Urothelium cell line (cell line): ENCODE measurements at regions not wholly inside any gene's neighbourhood (a gene's known extent, or its start where the extent isn't known, plus 50 kb on each side); places are given as distances from the start of the nearest gene placed in this dataset.
"Not testable (repeated sequence)": the region's sequence is repeated elsewhere in the genome, so short reads cannot be mapped to it uniquely, and the experiment has no call there.

Source experiments
- DNase-seq: peaks from one replicate; pipeline ENCODE4 v3.0.0; 2011; ENCODE audit warnings: low spot score, mixed read lengths
- FAIRE-seq: peaks from 2 replicates; lab custom pipeline; 2011; peaks lifted over from hg19 to GRCh38; lab: Jason Lieb, UNC

DNA sequence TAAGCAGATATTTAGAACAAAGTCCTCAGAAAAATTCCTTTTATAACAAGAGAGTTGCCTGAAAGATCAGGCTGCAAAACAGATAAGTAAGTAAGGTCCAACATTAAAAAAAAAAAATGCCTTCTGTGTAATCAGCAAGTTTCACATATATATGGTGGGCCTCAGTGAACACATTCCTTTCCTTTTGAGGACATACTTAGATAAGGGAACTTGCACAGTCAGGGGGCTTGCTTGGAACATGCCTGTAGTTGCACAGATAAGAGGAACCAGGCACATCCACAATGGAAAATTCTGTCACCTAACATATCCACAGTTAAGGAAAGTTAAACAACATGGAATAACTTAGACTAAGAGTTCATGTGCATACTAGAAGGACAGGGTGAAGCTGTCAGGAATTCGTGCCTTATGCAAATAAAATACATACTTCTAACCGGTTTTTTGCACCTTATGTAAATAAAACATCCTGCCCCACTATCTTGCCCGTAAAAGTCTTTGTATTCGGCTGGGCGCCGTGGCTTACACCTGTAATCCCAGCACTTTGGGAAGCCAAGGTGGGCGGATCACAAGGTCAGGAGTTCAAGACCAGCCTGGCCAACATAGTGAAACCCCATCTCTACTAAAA lies 257.3 kb downstream of the ZNF33B start:
- FAIRE-seq: peak; percentile 46
- no peak for DNase-seq

DNA sequence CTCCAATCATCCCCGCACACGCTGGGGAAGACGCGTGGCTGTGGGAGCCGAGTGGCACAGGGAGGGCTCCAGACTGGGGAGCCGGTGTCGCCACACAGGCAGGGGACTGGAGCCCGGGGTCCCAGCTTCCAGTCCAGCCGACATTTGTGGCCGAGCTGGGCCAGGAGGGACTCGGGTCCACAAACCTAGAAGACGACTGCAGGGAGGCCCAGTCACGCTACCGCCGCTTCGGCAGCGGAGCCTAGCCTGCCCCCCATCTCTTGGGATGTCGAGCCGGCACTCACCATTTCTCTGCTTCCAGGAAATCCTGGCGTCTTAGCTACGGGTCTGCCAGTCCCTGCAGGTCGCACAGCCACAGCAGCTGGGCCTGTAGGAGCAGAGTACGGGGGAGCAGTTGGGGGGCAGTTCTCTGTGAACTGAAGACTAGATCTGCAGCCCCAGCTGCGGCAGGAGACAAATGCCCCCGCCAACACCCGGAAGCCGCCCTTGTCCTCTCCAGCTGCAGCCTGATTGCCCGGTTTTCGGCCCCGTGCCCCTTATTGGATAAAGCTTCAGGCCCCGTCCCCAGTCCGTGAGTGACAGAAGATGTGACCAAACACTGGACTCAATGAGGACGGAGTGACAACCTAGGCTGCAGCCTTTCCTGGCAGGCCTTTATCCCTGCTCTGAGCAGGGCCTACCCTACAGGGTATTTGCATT lies 270.7 kb downstream of the ZNF33B start:
- peak; percentile 97 for DNase-seq
- FAIRE-seq: peak; percentile 88

DNA sequence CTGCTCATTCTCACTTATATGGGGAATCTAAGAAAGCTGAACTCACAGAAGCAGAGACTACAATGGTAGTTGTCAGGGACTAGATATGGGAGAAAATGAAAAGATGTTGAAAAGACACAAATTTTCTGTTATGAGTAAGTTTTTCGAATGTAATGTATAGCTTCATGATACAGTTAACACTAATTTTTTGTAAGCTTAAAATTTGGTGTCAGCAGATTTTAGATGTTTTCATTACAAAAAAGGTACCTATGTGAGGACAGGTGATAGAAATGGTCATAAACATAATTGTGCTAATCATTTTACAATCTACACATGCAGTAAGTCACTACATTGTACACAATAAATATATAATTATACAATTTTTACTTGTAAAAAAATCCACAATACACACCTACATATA lies 286.6 kb downstream of the ZNF33B start:
- no peak for FAIRE-seq

DNA sequence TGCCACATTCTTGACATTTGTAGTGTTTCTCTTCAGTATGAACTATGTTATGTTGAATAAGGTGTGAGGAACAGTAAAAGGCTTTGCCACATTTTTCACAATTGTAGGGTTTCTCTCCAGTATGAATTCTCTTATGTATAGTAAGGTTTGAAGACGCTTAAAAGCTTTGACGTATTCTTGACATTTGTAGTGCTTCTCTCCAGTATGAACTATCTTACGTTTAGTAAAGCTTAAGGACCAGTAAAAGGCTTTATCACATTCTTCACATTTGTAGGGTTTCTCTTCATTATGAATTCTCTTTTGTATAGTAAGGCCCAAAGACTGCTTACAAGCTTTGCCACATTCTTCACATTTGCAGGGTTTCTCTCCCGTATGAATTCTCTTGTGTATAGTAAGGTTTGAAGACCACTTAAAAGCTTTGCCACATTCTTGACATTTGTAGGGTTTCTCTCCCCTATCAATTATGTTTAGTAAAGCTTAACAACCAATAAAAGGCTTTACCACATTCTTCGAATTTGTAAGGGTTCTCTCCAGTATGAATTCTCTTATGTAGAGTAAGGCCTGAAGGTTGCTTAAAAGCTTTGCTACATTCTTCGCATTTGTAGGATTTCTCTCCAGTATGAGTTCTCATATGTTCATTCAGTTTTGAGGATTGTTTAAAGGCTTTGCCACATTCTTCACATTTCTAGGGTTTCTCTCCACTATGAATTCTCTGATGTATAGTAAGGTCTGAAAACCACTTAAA lies 301.6 kb downstream of the ZNF33B start:
- not testable (repeated sequence) for FAIRE-seq, DNase-seq

More for the DNA sequence above, 286.6 kb downstream of the ZNF33B start:
- DNase-seq: no peak

DNA sequence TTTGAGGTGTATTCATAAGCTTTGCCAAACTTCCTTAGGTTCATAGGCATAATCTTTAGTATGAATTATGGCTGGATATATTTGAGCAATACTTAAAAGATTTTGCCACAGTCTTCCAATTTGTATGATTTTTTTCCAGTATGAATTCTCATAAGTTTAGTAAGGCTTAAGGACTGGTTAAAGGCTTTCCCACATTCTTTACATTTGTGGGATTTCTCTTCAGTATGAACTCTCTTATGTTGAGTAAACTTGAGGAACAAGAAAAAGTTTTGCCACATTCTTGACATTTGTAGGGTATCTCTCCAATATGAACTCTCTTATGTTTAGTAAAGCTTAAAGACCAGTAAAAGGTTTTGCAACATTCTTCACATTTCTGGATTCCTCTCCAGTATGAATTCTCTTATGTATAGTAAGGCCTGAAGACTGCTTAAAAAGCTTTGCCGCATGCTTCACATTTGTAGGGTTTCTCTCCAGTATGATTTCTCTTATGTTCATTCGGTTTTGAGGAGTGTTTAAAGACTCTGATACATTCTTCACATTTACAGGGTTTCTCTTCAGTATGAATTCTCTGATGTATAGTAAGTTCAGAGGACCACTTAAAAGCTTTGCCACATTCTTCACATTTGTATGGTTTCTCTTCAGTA lies 302.6 kb downstream of the ZNF33B start:
- DNase-seq, FAIRE-seq: not testable (repeated sequence)

DNA sequence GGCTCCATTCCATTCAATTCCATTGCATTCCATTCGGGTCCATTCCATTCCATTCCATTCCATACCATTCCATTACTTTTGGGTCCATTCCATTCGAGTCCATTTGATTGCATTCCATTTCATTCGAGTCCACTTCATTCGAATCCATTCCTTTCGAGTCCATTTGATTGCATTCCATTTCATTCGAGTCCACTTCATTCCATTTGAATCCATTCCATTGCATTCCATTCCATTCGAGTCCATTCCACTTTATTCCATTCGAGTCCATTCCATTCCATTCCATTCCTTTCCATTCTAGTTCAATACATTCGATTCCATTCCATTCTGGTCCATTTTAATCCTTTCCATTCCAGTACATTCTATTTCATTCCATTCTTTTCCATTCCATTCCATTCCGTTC lies 334.0 kb downstream of the ZNF33B start:
- FAIRE-seq (no peak), DNase-seq (no peak)

DNA sequence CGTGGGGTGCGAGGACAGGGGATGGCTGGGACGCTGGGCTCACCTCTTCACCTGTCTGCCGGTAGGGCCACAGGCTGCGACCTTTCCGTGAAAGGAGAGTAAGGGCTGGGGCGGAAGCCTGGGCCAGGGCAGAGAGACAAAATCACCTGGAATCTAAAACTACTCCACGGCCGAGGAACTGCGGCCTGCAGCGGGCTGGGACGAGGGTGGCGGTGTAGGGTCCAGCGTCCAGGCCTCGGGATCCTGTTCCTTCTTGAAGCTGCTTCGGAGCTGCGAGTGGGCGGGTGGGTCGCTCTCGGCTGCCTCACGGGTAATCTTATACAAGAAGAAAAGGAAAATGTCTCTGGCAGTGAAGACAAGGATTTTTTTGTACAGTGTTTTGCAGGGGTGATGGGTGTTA lies 356.5 kb downstream of the ZNF33B start:
- not testable (repeated sequence) for FAIRE-seq

DNA sequence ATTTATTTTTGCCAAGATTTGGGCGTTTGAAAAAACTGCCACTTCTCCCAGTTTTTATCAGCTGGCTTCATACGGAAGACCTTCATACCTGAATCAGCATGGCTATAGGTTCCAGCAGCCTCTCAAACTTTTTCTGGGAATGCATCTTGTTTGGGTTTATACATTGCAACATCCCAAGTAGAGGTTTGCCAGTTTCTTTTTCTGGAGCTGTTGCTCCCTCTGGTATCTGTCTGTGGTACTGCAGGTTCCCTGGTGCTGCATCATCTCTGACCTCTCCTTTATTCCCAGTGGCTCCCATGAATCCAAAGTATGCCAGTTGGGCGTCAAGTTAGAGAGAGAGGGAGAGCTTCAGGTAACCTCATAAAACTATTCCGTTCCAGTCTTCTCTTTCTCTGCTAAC lies 368.6 kb downstream of the ZNF33B start:
- not testable (repeated sequence) for DNase-seq, FAIRE-seq

More for the DNA sequence above, 356.5 kb downstream of the ZNF33B start:
- DNase-seq: not testable (repeated sequence)

DNA sequence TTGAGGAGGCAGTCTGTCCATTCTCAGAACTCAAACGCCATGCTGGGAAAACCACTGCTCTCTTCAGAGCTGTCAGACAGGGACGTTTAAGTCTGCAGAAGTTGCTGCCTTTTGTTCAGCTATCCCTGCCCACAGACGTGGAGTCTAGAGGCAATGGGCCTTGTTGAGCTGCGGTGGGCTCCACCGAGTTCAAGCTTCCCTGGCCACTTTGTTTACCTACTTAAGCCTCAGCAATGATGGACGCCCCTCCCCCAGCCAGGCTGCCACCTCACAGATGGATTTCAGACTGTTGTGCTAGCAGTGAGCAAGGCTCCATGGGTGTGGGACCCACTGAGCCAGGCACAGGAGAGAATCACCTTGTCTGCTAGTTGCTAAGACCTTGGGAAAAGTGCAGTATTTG lies 375.1 kb downstream of the ZNF33B start:
- FAIRE-seq, DNase-seq: not testable (repeated sequence)

DNA sequence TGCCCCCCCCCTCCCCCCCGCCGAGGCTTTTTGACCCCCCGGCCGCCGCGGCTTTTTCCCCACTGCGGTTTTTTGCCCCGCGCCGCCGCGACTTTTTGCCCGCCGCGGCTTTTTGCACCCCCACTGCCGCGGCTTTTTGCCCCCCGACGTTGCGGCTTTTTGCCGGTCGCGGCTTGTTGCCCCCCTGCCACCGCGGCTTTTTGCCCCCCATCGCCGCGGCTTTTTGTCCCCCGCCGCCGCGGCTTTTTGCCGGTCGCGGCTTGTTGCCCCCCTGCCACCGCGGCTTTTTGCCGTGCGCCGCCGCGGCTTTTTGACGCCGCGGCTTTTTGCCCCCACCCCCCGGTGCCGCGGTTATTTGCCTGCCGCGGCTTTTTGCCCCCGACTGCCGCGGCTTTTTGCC lies 395.4 kb downstream of the ZNF33B start:
- not testable (repeated sequence) for DNase-seq

DNA sequence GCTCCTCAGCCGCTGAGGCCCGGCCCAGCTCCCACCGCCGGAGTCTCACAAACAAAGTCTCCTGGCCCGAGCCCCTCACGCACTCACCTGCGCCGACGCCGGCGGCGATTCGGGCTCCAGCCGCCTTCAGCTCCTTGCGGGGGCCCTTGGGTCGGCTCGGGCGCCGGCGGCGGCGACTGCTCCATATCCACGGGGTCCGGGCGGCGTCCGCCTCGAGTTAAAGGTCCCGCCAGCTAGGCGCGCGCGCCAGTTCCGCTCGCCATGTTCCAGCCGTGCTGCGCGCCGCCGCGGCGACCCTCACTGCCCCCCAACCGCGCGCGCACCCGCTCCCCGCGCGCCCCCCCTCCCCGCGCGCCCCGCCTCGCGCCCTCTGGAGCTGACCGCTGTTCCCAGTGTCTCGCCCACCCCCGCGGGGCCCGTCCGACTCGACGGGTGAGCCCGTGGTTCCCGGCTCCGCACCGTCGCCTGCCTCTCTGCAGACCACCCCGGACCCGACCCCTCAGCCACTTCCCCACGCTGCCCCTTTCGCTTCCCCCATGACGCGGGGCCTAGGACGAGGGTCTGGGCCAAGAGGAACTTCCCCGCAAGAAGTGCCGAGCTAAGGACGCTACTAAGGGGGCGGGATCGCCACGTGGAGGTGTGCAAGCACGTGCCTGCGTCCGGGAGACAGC lies 396.1 kb downstream of the ZNF33B start:
- DNase-seq (peak; percentile 25), FAIRE-seq (no peak)

More for the DNA sequence above, 395.4 kb downstream of the ZNF33B start:
- not testable (repeated sequence) for FAIRE-seq

DNA sequence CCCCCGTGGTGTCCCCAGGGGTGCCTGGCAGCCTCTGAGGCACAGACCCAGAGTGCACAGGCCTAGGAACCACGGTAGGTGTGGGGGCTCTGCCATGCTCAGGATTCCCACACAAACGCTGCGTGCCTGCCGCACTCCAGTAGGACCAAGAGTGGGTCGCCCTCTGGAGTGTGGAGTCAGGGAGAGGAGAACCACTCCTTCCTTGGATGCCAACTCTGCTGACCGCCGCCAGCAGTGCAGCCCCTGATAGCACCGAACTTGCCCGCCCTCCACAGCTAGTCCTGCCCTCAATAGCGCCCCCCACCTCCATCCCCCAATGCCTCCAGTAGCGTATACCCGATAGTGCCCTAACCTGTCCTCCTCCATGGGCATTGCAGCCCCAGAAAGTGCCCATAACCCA lies 402.0 kb downstream of the ZNF33B start:
- FAIRE-seq, DNase-seq: not testable (repeated sequence)

DNA sequence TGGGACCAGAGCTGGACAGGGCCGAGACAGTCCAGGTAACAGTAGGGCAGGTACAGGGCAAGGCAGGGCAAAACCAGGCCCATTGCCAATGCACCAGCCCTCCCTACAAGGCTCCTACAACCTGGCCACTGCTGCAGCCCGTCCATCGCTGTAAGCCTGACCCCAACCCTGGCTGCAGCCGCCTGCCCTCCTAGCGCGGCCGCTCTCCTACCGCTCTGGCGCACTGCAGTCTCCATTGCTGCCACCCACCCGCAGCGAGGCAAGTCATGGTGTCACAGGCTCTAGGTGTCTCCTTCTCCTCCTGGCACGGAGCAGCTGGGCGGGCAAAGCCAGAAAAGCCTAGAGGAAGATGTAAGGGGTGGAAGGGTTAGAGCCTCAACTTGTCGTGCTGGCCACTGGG lies 402.6 kb downstream of the ZNF33B start:
- DNase-seq, FAIRE-seq: not testable (repeated sequence)

DNA sequence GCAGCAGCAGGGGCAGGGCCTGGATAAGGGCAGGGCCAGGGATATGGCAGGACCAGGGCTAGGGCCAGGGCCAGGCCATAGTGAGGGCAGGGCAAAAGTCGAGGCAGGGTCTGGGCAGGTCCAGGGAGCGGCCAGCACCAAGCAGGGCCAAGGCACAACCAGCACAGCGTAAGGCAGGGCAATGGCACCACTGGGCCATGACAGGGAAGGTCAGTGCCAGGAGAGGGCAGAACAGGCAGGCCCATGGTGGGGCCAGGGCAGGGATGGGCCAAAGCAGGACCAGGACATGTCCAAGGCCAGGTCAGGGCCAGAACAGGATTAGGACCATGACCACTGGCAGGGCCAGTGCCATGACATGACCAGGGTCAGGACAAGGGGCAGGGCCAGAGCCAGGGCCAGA lies 403.1 kb downstream of the ZNF33B start:
- peak; percentile 17 for FAIRE-seq
- DNase-seq: not testable (repeated sequence)

DNA sequence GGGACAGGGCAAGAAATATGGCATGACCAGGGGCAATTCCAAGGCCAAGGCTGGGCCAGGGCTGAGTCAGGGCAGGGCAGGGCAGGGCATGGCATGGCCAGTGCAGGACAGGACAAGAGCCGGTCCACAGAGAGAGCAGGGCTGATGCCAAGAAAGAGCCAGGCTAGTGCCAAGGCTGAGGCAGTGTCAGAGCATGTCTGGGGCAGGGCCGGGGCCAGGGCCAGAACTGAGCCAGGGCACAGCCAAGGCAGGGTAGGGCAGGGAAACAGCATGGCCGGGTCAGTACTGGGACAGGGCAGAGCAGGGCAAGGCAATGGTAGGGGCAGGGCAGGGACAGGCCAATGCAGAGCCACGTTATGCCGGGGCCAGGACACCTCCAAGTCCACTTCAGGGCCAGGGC lies 403.9 kb downstream of the ZNF33B start:
- not testable (repeated sequence) for DNase-seq, FAIRE-seq

DNA sequence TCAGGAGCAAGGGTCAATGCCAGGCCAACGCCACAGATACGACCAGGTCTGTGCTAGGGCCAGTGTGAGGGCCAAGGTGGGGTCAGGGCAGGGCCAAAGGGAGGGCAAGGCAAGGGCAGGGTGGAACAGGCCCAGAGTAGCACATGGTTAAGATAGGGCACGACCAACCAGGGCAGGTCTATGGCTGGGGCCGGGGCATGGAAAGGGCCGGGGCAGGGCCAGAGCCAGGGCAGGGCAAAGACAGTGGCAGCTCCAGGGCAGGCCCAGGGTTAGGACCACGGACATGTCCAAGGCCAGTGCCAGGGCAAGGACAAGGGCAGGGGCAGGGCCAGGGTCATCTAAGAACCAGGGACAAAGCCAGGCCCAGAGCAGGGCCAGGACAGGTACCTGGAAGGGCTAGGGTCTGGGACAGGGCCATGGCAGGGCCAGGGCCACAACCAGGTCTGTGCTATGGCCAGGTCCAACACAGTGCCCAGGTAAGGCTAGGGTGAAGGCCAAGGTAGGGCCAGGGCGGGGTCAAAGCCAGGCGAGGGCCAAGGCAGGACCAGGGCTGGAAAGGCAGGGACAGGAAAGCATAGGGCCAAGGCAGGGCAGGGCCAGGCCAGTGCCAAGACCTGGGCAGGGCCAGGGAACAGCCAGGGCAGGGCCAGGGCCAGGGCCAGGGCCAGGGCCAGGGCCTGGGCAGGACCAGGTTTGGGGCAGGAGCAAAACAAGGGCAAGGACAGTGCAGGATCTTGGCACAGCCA lies 404.7 kb downstream of the ZNF33B start:
- FAIRE-seq: peak; percentile 97
- not testable (repeated sequence) for DNase-seq

DNA sequence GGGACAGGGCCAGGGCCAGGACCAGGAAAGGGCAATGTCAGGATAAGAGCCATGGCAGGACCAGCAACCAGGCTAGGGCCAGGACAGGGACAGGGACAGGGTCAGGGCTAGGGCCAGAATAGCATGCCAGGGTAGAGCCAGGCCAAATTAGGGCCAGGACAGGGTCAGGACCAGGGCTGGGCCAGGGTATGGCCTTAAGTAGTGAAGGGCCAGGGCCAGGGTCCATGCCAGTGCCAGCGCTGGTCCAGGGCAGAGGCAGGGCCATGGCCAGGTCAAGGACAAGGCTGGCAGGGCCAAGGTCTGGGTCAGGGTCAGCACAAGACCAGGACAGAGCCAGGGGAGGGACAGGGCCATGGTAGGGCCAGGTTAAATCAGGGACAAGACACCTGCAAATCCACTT lies 405.4 kb downstream of the ZNF33B start:
- DNase-seq, FAIRE-seq: not testable (repeated sequence)

DNA sequence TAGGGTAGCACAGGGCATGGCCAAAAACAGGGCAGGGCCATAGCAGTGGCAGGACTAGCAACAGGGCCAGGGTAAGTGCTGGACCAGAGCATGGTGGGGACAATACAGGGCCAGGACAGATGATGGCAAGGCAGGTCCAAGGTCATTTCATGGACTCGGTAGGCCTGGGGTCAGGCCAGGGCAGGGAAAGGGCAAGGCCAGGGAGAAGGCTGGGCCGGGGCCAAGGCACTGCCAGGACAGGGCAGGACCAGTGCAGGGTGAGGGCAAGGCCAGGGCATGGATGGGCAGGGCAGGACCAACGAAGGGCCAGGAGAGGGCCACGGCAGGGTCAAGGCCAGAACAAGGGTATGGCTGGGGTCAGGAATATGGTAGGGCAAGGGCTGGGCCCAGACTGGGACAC lies 407.6 kb downstream of the ZNF33B start:
- DNase-seq, FAIRE-seq: not testable (repeated sequence)

DNA sequence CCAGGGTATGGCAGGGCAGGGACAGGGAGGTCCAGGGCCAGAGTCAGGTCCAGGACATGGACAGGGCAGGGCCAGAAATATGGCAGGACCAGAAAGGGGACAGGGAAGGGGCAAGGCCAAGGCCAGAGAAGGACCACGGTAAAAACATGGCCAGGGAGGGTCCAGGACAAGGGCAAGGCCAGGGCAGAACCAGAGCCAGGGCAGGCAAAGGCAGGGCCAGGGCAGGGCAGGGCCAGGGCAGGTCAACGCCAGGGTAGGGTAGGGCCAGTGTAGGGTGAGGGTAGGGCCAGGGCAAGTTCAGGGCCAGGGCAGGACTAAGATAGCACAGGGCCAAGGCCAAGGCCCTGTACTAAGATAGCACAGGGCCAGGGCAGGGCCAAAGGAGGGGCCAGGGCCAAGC lies 408.3 kb downstream of the ZNF33B start:
- DNase-seq, FAIRE-seq: not testable (repeated sequence)

DNA sequence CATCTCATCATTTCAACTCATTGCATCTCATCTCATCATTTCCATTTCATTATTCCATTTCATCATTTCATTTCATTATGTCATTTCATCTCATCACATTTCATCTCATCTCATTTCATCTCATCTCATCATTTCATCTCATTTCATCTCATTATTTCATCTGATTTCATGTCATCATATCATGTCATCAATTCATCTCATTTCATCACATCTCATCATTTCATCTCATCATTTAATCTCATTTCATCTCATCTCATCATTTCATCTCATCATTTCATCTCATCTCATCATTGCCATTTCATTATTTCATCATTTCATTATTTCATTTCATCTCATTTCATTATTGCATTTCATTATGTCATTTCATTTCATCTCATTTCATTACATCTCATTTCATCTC lies 410.5 kb downstream of the ZNF33B start:
- not testable (repeated sequence) for DNase-seq, FAIRE-seq
